ENCODE measurements at regions not wholly inside any gene's neighbourhood (a gene's known extent, or its start where the extent isn't known, plus 50 kb on each side); places are given as distances from the start of the nearest gene placed in this dataset.
"Not testable (repeated sequence)": the region's sequence is repeated elsewhere in the genome, so short reads cannot be mapped to it uniquely, and the experiment has no call there.

- no peak for DNase-seq
Observed at GRCh38 chr2:16459606-16460005, 206.0 kb downstream of the CYRIA start.

- DNase-seq: no peak
Observed at GRCh38 chr2:16454621-16455020, 211.0 kb downstream of the CYRIA start.

- no peak for DNase-seq
Observed at GRCh38 chr2:16452123-16452522, 213.5 kb downstream of the CYRIA start.

- no peak for DNase-seq
Observed at GRCh38 chr2:16446706-16447105, 218.9 kb downstream of the CYRIA start.

- no peak for DNase-seq
Observed at GRCh38 chr2:16442971-16443370, 222.7 kb downstream of the CYRIA start.

GRCh38 chr2:16441431-16441830 is 224.2 kb downstream of the CYRIA start:
- no peak for DNase-seq

- no peak for DNase-seq
Observed at GRCh38 chr2:16440898-16441297, 224.7 kb downstream of the CYRIA start.

- DNase-seq: no peak
Observed at GRCh38 chr2:16438613-16439321, 226.9 kb downstream of the CYRIA start.

GRCh38 chr2:16437189-16437588 is 228.4 kb downstream of the CYRIA start:
- no peak for DNase-seq

- DNase-seq: no peak
Observed at GRCh38 chr2:16434393-16434792, 231.2 kb downstream of the CYRIA start.

- DNase-seq: no peak
Observed at GRCh38 chr2:16430846-16431245, 234.8 kb downstream of the CYRIA start.

GRCh38 chr2:16429431-16430145 is 236.0 kb downstream of the CYRIA start:
- DNase-seq: no peak

GRCh38 chr2:16429002-16429401 is 236.6 kb downstream of the CYRIA start:
- no peak for DNase-seq

GRCh38 chr2:16425462-16426336 is 239.9 kb downstream of the CYRIA start:
- no peak for DNase-seq

- no peak for DNase-seq
Observed at GRCh38 chr2:16420421-16420820, 245.2 kb downstream of the CYRIA start.

- DNase-seq: no peak
Observed at GRCh38 chr2:16417726-16418125, 247.9 kb downstream of the CYRIA start.

GRCh38 chr2:16416651-16417050 is 249.0 kb downstream of the CYRIA start:
- DNase-seq: no peak

- DNase-seq: not testable (repeated sequence)
Observed at GRCh38 chr2:16415861-16416260, 249.8 kb downstream of the CYRIA start.

GRCh38 chr2:16413947-16414346 is 251.7 kb downstream of the CYRIA start:
- no peak for DNase-seq

- no peak for DNase-seq
Observed at GRCh38 chr2:16413285-16413684, 252.3 kb downstream of the CYRIA start.

- no peak for DNase-seq
Observed at GRCh38 chr2:16412321-16413030, 253.2 kb downstream of the CYRIA start.

- DNase-seq: no peak
Observed at GRCh38 chr2:16411788-16412187, 253.8 kb downstream of the CYRIA start.

GRCh38 chr2:16409849-16410248 is 255.8 kb downstream of the CYRIA start:
- no peak for DNase-seq

Data from T-helper 9 cell (primary cell).